NCI-H446 treated with DMSO at 0.1 percent for 48 hours (cell line): ENCODE measurements at regions not wholly inside any gene's neighbourhood (a gene's known extent, or its start where the extent isn't known, plus 50 kb on each side); places are given as distances from the start of the nearest gene placed in this dataset.
"Not testable (repeated sequence)": the region's sequence is repeated elsewhere in the genome, so short reads cannot be mapped to it uniquely, and the experiment has no call there.

Source experiments
- DNase-seq: peaks from one replicate; lab custom pipeline; 2025; lab: John Stamatoyannopoulos, UW

DNA sequence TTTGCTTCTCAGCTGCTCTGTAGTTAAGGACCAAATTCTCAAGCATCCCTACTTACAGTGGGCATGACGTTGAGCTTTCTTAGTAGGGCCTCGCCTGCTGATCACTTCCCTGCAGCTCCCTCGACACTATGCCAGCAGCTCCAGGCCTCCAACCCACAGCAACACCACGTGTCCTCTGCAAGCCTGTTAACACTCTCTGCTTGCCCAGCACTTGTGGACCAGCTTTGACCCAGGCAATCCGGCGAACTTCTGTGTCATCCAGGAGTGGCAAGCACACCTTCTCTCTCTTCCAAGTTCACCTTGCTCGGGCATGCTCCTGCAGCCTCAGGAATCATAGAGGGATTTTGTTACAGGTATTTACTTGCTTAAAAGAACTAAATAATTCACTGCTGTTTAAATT is 138.6 kb upstream of the FHL2 start:
- no peak for DNase-seq

DNA sequence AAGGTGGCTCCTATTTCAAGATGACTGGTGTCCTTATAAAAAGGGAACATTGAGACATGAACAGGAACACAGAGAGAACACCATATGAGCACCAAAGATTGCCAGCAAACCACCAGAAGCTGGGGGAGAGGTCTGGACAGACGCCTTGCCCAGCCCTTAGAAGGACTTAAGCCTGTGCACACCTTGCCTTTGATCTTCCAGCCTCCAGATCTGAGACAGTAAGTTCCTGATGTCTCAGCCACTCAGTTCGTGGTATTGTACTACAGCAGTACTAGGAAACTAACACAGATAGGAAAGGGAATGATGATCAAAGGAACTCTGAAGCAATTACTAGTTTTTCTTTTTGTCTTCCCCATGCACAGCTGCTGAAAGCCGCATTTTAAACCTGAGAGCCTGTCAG is 137.3 kb upstream of the FHL2 start:
- no peak for DNase-seq

DNA sequence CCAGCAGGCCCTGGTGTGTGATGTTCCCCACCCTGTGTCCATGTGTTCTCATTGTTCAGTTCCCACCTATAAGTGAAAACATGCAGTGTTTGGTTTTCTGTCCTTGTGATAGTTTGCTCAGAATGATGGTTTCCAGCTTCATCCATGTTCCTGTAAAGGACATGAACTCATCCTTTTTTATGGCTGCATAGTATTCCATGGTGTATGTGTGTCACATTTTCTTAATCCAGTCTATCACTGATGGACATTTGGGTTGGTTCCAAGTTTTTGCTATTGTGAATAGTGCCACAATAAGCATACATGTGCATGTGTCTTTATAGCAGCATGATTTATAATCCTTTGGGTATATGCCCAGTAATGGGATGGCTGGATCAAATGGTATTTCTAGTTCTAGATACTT is 130.4 kb upstream of the FHL2 start:
- DNase-seq = not testable (repeated sequence)

DNA sequence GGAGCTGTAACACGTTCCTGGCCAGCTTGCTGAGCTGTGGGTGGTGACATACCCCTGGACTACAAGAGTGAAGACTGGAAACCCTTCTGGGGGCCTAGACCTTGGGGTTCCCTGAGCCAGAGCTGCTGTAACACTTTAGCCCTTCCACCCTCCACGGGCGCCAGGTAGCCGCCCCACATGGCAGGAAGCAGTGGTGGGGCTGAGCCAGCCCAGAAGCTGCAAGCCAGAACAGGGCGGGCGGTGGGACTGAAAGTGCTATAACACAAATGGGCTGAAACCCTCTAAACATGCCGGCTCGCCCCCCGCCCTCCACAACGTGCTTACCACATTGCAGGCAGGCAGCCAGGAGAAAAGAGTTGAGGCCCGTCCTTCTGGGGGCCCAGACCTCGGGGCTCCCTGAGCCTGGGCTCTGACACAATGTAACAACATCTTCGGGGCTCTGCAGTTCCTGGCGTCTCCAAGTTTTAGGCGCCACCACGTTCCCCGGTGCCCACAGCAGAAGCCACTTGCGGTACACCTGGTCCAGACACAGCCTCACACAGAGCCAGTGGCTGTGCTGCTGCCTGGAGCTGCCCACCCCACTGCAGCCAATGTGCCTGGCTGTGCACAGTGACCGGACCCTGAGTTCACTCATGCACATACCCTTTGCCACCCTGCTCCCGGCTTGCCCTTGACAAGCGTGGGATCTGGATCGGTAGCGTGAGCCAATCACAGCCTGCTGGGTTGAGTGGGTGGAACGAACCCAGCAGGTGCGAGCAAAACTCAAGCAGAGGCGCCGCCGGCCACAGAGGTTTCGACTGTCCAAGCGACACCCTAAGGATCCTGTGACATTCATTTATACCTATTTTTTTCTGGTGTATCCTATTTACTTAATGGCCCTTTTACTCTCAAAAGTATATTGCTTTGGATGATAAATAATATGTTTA is 127.4 kb upstream of the FHL2 start:
- DNase-seq = no peak

- DNase-seq = no peak
These were observed 126.3 kb upstream of the FHL2 start for GRCh38 chr2:105525201-105525600.

GRCh38 chr2:105522645-105523044 is 123.8 kb upstream of the FHL2 start:
- no peak for DNase-seq

DNA sequence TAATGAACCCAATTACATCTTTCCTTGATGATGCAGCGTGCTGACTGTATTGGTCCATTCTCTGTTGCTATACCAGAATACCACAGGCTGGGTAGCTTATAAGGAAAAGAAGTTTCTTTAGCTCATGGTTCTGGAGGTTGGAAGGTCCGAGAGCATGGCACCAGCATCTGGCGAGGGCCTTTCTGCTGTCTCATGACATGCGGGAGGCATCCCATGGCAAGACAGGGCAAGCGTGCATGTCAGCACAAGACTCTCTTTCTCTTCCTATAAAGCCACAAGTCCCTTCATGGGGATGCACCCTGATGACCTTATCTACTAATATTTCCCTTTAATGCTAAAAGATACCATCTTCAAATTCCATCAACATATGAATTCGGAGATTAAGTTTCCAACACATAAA is 122.8 kb upstream of the FHL2 start:
- no peak for DNase-seq

DNA sequence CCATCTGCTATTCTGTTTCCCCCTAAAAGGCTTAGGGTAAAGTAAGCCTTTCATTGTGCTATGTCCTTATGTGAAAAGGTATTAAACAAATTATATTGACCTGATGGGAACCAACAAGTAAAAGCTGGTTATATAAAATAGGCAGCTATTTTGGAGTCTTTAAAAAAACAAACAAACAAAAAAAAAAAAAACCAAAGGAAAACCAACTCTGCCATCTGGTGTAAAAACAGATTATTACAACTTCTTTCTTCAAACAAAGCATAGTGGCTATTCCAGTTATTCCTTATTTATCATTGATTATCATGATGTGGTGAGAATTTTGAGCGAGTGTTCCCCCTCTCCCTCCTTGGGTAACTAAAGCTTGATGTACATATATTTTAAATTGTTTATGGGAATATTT is 122.3 kb upstream of the FHL2 start:
- DNase-seq = no peak

DNA sequence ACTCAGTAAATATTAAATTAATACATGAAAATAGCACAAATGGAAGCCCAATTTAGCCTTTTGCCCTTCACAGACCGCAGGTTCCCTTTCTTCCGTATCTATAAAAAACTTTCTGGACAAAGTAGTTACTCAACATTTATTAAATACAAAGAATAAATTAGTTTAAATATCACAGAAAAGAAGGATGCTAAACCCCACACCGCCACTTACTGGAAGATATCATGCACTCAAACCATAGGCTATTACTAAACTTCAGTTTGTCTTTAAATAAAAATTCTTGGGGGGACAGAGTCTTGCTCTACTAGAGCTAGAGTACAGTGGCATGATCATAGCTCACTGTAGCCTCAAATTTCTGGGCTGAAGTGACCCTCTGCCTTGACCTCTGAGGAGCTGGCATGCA is 120.7 kb upstream of the FHL2 start:
- no peak for DNase-seq

DNA sequence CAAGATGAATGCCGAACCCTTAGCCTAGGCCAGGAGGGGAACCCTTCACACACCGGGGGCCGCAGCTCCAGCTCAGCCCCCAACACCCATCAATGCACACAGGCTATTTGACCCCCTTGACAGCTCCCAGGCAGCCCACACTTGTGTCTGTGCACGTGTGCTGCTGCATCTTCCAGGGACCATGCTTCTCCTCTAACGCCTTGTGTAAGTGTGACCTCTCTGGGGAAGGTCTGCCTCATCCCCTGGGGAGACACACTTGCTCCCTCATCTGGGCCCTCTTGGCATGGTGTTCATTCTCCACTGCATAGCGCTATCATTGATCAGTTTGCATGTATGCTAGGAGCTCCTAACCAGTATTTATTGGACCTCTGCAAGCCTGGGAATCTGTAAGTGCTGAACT is 120.0 kb upstream of the FHL2 start:
- DNase-seq = no peak

- peak; percentile 63 for DNase-seq
These were observed 119.2 kb upstream of the FHL2 start for GRCh38 chr2:105517814-105518705.

DNA sequence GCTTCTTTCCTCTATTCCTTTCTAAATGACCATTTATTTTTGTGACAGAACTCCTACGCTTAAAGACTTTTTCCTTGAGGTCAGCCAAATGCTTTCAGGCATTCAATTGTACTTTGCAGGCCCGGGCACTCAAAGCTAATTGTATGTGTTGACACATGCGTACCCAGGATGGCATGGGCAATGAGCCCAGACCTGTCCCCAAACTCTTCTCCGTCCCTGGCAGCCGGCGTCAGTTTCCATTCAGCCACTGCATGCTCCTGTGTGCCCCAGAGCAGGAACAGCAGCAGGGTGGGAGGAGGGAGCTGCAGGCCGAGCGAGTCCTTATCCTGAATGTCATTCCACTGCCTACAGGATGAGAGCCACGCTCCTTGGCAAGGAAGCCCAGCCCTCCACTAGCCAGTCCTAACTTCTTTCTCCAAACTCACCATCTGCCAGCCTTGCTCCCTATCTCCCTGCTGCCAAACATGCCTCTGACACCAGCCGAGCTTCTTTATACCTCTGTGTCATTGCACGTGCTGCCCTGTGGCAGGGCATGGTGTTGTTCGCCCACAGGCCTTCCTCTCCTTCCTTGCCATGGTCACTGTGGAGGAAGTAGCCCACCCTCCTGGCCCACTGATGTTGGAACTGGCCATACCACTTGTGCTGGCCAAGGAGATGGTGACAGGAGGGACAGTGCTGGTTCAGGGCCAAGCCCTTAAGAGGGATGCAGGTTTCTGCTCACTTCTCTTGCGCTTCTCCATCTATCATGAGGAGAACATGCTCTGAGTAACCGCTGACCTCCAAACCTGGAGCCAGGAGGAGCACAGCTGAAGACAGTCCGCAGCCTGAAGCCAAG is 116.9 kb upstream of the FHL2 start:
- peak; percentile 79 for DNase-seq

GRCh38 chr2:105514576-105514975 is 115.7 kb upstream of the FHL2 start:
- DNase-seq = no peak

DNA sequence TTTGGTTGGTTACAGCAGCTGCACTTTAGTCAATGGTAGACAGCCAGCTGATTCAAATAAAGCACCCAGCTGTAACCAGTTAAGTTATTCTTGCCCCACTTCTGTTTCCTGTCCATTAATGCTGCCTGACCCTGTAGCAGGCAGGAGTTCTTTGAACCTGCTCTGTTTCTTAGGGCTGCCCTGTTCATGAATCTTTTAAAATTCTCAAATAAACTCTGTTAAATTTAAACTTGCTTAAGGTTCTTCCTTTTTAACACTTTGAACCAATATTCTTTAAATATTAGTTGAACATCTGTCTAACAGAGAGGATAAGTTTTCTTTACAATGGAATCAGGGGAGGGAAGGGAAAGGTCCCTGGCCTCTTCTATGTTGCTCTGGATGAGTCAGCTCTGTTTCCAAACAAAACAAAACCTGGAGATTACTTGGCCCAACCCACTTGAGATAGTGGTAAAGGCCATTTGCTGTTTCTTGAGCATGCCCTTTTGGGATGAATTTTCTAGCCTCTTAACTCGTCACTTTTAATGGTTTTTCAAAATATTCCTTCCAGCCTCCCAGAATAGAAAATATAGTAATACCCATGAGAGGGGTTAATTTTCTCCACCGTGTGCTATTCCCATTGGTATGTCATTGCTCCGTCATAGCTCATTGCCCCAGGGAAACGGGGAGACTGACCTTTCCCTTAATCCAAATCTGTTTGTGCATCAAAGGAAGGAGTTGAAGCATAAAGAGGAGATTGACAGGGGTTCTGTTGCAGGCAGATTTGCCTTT is 112.1 kb upstream of the FHL2 start:
- DNase-seq = no peak

DNA sequence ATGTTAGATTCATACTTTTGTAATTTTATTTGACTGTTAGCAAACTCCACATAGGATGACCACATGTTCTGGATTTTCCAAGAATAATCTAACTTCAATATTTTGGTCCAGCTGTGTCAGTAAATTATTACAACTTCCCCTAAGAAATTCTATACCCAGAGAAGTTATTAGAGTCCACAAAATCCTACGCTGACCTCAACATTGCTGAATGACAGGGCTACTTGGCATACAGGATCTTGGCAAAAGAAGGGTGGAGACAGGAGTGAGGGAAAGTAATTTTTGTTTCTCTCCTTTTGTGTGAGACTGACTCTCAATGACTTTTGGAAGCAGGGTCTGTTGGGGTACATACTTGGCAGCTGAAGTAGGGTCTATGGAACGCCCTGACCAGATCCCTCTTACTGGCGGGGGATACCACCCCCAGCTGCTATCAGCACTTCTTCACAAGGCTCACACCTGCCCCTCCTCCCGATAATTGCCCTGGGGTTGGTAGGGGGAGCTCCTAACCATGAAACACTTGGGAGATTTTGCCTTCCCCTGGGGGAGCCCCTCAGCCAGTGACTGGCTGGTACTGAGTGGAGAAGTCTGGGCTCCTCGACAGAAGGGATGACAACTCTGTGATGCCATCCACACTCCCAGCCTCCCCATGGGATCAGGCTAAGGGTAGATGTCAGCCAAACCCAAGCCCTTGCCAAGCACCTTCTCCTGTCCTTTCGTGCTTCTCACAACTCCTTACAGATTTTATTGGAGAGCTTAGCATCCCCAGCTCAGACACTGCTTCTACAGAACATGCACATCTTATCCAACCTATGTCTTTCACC is 110.6 kb upstream of the FHL2 start:
- no peak for DNase-seq

DNA sequence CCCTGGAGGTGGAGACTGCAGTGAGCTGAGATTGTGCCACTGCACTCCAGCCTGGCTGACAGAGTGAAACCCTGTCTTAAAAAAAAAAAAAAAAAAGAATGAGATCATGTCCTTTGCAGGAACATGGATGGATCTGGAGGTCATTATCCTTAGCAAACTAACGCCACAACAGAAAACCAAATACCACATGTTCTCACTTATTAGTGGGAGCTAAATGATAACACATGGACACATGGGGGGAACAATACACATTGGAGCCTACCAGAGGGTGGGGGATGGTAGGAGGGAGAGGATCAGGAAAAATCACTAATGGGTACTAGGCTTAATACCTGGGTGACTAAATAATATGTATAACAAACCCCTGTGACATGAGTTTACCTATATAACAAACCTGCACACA is 108.0 kb upstream of the FHL2 start:
- not testable (repeated sequence) for DNase-seq

DNA sequence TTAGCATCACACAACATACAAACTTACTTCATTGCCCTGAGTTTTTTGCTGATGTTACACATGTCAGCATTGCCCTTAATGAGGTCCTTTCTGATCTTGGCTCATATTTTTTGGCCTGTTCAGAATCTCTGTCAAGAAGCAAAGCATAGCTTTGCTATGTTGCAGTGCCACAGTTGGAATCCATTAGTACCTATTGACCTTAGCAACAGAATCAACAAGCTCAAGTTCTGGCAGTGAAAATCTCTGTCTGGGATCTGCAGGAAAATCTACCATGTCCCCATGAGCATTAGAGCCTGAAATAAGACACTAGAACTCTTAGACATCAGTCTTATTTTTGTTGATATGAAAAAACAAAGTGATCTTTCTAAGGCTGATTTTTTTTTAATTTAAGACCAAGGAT is 105.6 kb upstream of the FHL2 start:
- no peak for DNase-seq

DNA sequence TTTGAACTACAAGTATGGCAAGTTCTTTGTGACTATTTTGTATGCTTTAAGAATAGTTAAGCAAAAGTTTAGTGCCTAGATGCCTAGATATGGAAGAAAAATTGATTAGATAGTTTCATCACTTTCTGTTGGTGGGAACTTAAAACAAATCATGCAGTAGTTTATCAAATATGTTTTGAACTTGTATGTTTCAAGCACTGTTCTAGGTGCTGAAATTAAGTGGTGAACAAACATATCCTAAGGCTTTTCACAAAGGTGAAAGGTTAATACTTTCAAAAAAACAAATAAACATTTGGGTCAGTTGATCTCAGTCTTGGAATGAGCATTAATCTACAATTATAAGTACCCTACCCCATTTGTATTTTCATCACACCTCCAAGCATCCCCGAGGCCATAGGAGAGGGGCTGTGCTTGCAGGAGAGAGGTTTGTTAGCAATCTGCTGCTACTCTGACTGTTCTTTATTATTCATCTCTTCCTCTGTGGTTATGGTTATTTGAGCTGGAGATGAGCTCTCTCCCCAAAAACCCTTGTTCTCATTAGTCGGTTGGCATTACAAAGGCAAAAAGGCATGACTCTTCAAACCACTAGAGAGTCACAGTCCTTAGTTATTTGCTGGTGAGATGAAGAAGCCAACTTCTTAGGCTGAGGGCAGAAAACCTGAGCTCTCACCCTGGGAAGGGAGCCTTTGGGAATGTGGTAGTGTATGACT is 103.9 kb upstream of the FHL2 start:
- DNase-seq = no peak

DNA sequence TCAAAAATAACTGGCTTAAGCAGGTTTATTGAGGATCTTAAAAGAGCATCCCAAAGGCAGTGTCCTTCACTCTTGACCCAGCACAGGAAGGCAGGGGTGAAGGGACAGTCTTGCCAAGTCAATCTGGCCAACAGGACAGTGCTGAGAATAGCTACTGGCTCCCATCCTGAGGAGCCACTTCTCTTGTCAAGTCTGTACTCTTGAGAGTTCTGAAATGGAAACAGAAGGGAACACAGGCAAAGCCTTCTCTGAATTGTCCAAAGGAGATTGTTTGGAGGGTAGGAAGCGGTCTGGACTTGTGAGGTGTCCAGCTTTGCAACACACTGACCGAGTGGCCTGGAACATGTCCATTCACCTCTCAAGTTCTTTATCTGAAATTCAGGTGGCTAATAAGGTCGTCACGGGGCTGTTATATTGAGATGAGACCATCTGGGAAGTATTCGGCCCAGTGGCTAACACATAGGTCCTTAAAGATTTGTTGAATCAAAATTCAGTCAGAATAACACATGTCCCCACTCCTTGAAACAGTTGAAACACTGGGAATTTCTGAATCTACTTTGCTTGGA is 99.5 kb upstream of the FHL2 start:
- no peak for DNase-seq

- DNase-seq = no peak
These were observed 98.2 kb upstream of the FHL2 start for GRCh38 chr2:105497094-105497493.
